Stimulated activated naive B cell treated with anti-CD40 and anti-IgM and Interleukin-4, amounts not matched to agents 10 μg/mL and 1 μg/mL and 100 μg/mL, for 72 hours (primary cell): ENCODE measurements at regions not wholly inside any gene's neighbourhood (a gene's known extent, or its start where the extent isn't known, plus 50 kb on each side); places are given as distances from the start of the nearest gene placed in this dataset.
"Not testable (repeated sequence)": the region's sequence is repeated elsewhere in the genome, so short reads cannot be mapped to it uniquely, and the experiment has no call there.

Source experiments
- ATAC-seq, 2 donors: fragments of 150-1000 bp; cut with Tn5 transposase; replicated peaks; 2 replicates each; pipeline ENCODE4 v1.10.0; 2021; ENCODE audit warnings: moderate library complexity in 1 of 2
- DNase-seq: peaks from one replicate; pipeline ENCODE4 v3.0.0; 2021
- H3K27ac Mint-ChIP-seq: one replicate; pipeline ENCODE4 v1.8.0; 2022; ENCODE audit warnings: mild to moderate bottlenecking, mixed read lengths
- H3K27me3 Mint-ChIP-seq, 2 donors: one replicate each; pipeline ENCODE4 v1.8.0; 2022; ENCODE audit warnings: mixed read lengths in 2 of 2
- H3K36me3 Mint-ChIP-seq, 2 donors: one replicate each; pipeline ENCODE4 v1.8.0; 2022; ENCODE audit warnings: mixed read lengths in 2 of 2, mild to moderate bottlenecking in 1 of 2
- H3K4me1 Mint-ChIP-seq, 2 donors: one replicate each; pipeline ENCODE4 v1.8.0; 2022; ENCODE audit warnings: mixed read lengths in 2 of 2, mild to moderate bottlenecking in 1 of 2
- H3K4me3 Mint-ChIP-seq, 2 donors: one replicate each; pipeline ENCODE4 v1.8.0; 2022; ENCODE audit warnings: mild to moderate bottlenecking in 2 of 2, mixed read lengths in 2 of 2, moderate library complexity in 1 of 2
- H3K9me3 Mint-ChIP-seq, 2 donors: one replicate each; pipeline ENCODE4 v1.8.0; 2022; ENCODE audit warnings: mixed read lengths in 2 of 2, mild to moderate bottlenecking in 1 of 2

DNA sequence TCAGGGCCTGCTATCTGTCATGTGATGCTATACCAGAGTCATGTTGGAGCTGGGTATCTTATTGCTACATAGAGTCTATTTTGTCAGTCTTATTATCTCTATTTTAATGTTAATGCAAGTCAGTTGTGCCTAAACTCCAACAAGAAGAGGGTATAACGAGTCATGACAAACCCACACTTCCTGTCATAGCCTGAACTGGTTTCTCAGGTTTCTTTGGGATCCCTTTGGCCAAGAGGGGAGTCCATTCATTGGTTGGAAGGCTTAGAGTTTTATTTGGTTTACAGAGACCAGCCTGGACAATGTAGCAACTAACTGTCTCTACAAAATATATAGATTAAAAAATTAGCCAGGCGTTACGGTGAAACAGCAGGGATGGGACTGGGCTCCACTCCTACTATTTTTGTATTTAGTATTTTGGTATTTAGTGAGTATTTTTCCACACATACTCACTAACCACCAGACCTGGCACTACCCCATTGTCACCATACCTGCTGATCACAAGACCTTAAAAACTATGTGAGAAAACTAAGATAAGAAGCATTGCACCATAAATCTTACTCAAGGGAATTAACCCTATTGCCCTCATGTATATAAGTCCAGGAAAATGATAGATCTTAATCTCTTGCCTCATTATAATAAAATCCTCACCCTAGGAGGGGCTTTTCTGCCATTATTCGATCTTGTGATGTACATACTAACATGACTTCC lies 387.5 kb downstream of the IPO8 start:
- Mint-ChIP-seq H3K27me3 (no peaks in the 10 kb centered on the region), H3K4me3 (no peak overlapping the region), H3K4me1 (no peaks in the 10 kb centered on the region), H3K9me3 (peaks cover 16 to 17% of the 10 kb centered on the region in 2 donors), H3K36me3 (no peaks in the 10 kb centered on the region), H3K27ac (no peak overlapping the region)
- ATAC-seq, result no peak
- DNase-seq, result no peak

- Mint-ChIP-seq H3K27me3 (no peaks in the 10 kb centered on the region), H3K9me3 (peaks cover 3 to 4% of the 10 kb centered on the region in 2 donors), H3K36me3 (no peaks in the 10 kb centered on the region), H3K27ac (no peak overlapping the region), H3K4me3 (no peak overlapping the region), H3K4me1 (no peaks in the 10 kb centered on the region)
- no peak for ATAC-seq
- DNase-seq, result no peak
These were observed 391.1 kb downstream of the IPO8 start for GRCh38 chr12:30304528-30304927.

GRCh38 chr12:30301291-30301690 lies 394.4 kb downstream of the IPO8 start:
- Mint-ChIP-seq H3K27me3 (no peaks in the 10 kb centered on the region), H3K36me3 (no peaks in the 10 kb centered on the region), H3K9me3 (peaks cover 4 to 7% of the 10 kb centered on the region in 2 donors), H3K27ac (no peak overlapping the region), H3K4me1 (no peaks in the 10 kb centered on the region), H3K4me3 (no peak overlapping the region)
- DNase-seq (no peak), ATAC-seq (no peak)

DNA sequence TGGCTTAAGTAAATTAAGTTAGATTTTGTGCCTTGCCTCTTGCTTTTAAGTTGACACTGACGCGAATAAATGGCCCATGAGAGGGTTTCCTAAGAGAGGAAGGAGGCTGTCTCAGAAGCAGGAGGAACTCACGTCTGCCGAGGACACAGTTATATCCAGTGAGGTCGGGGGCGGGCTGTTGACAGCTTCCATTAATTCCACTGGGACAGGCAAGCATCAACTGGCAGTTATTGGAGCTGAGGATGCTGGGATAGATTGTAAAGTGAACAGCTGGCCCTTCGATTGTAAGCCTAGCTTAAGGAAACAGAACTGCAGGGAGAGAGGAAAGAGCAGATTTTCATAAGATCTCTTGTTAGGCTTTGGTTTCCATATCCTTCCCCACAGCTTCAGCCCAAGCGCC lies 399.2 kb downstream of the IPO8 start:
- Mint-ChIP-seq H3K9me3 (peaks cover 4 to 9% of the 10 kb centered on the region in 2 donors), H3K27me3 (no peaks in the 10 kb centered on the region), H3K27ac (no peak overlapping the region), H3K4me1 (no peaks in the 10 kb centered on the region), H3K36me3 (no peaks in the 10 kb centered on the region), H3K4me3 (no peak overlapping the region)
- no peak for DNase-seq
- no peak for ATAC-seq

DNA sequence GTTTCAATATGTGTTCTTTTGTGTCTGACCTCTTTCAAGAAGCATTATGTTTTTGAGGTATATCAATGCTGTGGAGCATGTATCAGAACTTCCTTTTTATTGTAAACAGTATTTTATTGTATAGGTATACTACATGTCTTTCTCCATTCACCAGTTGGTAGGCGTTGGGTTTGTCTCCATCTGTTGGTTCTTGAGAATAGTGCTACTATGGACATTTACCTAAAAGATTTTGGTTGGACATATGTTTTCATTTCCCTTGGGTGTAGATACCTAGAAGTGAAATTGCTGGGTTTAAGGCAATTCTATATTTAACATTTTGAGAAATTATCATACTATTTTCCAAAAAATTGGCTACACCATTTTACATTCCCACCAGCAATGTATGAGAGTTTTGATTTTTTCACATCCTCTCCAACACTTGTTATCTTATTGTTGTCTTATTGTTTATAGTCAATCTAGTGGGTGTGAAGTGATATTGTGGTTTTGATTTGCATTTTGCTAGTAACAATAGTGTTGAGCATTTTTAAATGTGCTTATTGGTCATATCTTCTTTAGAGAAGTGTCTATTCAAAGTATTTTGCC lies 409.2 kb downstream of the IPO8 start:
- peaks cover 4% of the 10 kb centered on the region in 2 donors for H3K9me3 Mint-ChIP-seq
- no peak overlapping the region for H3K27ac Mint-ChIP-seq
- no peaks in the 10 kb centered on the region for H3K27me3 Mint-ChIP-seq
- no peaks in the 10 kb centered on the region for H3K36me3 Mint-ChIP-seq
- no peaks in the 10 kb centered on the region for H3K4me1 Mint-ChIP-seq
- ATAC-seq (no peak), DNase-seq (no peak)
- no peak overlapping the region for H3K4me3 Mint-ChIP-seq

DNA sequence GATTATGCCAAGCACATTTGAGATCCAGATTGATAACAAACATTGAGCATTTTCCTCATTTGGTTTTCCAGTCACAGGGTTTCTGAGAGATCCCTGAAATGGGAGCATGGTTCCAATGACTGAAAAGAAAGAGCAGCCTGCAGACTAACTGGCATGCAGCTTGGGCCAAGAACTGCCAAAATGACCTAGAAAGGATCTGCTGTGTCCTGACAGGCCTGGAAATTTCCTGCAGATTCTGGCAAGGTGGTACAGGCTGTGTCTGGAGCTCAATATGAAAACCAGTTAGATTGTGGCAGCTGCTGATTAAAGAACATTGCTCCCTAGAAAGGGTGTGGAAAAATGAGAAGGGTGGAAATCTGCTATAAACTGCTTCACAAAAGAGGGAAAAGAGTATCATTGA lies 417.3 kb downstream of the IPO8 start:
- H3K4me1 Mint-ChIP-seq, result no peaks in the 10 kb centered on the region
- H3K36me3 Mint-ChIP-seq, result no peaks in the 10 kb centered on the region
- ATAC-seq (no peak), DNase-seq (no peak)
- H3K4me3 Mint-ChIP-seq, result no peak overlapping the region
- no peaks in the 10 kb centered on the region for H3K27me3 Mint-ChIP-seq
- peaks cover 2 to 8% of the 10 kb centered on the region in 2 donors for H3K9me3 Mint-ChIP-seq
- no peak overlapping the region for H3K27ac Mint-ChIP-seq

DNA sequence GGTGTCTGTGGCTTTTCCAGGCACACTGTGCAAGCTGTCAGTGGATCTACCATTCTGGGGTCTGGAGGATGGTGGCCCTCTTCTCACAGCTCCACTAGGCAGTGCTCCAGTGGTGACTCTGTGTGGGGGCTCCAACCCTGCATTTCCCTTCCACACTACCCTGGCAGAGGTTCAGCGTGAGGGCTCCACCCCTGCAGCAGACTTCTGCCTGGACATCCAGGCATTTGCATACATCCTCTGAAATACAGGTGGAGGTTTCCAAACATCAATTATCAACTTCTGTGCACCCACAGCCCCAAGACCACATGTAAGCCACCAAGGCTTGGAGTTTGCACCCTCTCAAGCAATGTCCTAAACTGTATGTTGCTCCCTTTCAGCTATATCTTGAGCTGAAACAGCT lies 423.2 kb downstream of the IPO8 start:
- not testable (repeated sequence) for H3K27me3 Mint-ChIP-seq, H3K9me3 Mint-ChIP-seq, H3K36me3 Mint-ChIP-seq, H3K4me3 Mint-ChIP-seq, H3K27ac Mint-ChIP-seq, ATAC-seq, DNase-seq, H3K4me1 Mint-ChIP-seq

DNA sequence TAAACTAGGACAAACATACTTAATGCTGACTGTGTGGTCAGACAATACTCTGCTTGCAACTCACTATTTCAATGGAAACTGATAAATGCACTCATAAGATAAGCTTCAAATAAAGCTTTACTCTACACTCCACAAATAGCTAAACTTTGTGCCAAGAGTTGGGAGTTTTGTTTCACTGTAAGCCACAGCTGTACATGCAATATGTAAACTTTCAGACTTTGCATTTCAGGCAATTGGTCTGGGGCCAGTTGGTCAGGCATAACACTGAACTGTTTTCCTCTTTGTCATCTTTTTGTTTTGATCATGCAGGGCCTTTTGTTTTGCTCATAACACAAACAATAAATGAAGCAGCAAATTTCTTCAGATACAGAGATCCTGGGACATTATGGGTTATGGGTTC lies 426.2 kb downstream of the IPO8 start:
- Mint-ChIP-seq H3K27me3 (no peaks in the 10 kb centered on the region), H3K27ac (no peak overlapping the region), H3K4me3 (no peak overlapping the region), H3K36me3 (no peaks in the 10 kb centered on the region), H3K9me3 (peaks cover 13 to 15% of the 10 kb centered on the region in 2 donors), H3K4me1 (no peaks in the 10 kb centered on the region)
- DNase-seq, result no peak
- no peak for ATAC-seq

DNA sequence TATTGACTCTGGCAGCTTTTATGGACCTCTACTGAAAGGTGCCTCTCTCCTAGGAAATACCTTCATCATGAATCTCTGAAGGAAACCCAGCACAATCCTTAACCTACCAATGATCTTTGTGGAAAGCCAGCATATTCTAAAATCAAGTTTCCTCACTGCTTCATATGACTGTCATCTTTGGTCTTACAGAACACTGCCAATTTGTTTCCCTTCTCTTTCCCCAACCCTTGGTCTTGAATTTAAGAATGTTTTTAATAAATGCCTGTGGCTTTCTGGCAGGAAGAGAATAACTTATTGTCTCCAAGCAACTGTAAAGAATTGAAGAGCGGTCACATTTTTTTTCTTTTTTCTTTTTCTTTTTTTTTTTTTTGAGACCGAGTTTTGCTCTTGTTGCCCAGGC lies 427.6 kb downstream of the IPO8 start:
- no peak for ATAC-seq

GRCh38 chr12:30263434-30263833 lies 432.2 kb downstream of the IPO8 start:
- no peaks in the 10 kb centered on the region for H3K4me1 Mint-ChIP-seq

More for the DNA sequence above, 427.6 kb downstream of the IPO8 start:
- no peak overlapping the region for H3K27ac Mint-ChIP-seq
- H3K4me3 Mint-ChIP-seq, result no peak overlapping the region
- no peaks in the 10 kb centered on the region for H3K36me3 Mint-ChIP-seq
- H3K27me3 Mint-ChIP-seq, result no peaks in the 10 kb centered on the region
- H3K9me3 Mint-ChIP-seq, result peaks cover 8 to 9% of the 10 kb centered on the region in 2 donors
- H3K4me1 Mint-ChIP-seq, result no peaks in the 10 kb centered on the region
- DNase-seq, result no peak

GRCh38 chr12:30257618-30258017 lies 438.1 kb downstream of the IPO8 start:
- Mint-ChIP-seq H3K36me3 (no peaks in the 10 kb centered on the region), H3K27me3 (no peaks in the 10 kb centered on the region), H3K9me3 (peaks cover 2 to 4% of the 10 kb centered on the region in 2 donors), H3K4me1 (no peaks in the 10 kb centered on the region), H3K27ac (no peak overlapping the region), H3K4me3 (no peak overlapping the region)
- ATAC-seq (no peak), DNase-seq (no peak)

More at GRCh38 chr12:30263434-30263833, 432.2 kb downstream of the IPO8 start:
- ATAC-seq, result no peak
- no peak for DNase-seq
- Mint-ChIP-seq H3K27ac (no peak overlapping the region), H3K4me3 (no peak overlapping the region), H3K36me3 (no peaks in the 10 kb centered on the region), H3K9me3 (peaks cover 5 to 6% of the 10 kb centered on the region in 2 donors), H3K27me3 (no peaks in the 10 kb centered on the region)

GRCh38 chr12:30251546-30251945 lies 444.1 kb downstream of the IPO8 start:
- Mint-ChIP-seq H3K27me3 (no peaks in the 10 kb centered on the region), H3K4me1 (no peaks in the 10 kb centered on the region), H3K4me3 (no peak overlapping the region), H3K36me3 (no peaks in the 10 kb centered on the region), H3K9me3 (peaks cover 0 to 11% of the 10 kb centered on the region in 2 donors), H3K27ac (no peak overlapping the region)
- DNase-seq (no peak), ATAC-seq (no peak)

- Mint-ChIP-seq H3K4me1 (no peaks in the 10 kb centered on the region), H3K27me3 (no peaks in the 10 kb centered on the region), H3K36me3 (no peaks in the 10 kb centered on the region), H3K27ac (no peak overlapping the region), H3K9me3 (peaks cover 1 to 4% of the 10 kb centered on the region in 2 donors), H3K4me3 (no peak overlapping the region)
- ATAC-seq, result no peak
- no peak for DNase-seq
These were observed 452.2 kb downstream of the IPO8 start for GRCh38 chr12:30243426-30243825.

- Mint-ChIP-seq H3K27me3 (no peaks in the 10 kb centered on the region), H3K4me3 (no peak overlapping the region), H3K9me3 (peaks cover 0 to 3% of the 10 kb centered on the region in 2 donors), H3K4me1 (no peaks in the 10 kb centered on the region), H3K27ac (no peak overlapping the region), H3K36me3 (no peaks in the 10 kb centered on the region)
- DNase-seq (no peak), ATAC-seq (no peak)
These were observed 435.3 kb upstream of the TMTC1 start for GRCh38 chr12:30219047-30219446.

- DNase-seq (no peak), ATAC-seq (no peak)
- no peaks in the 10 kb centered on the region for H3K36me3 Mint-ChIP-seq
- H3K27me3 Mint-ChIP-seq, result no peaks in the 10 kb centered on the region
- no peak overlapping the region for H3K4me3 Mint-ChIP-seq
- H3K9me3 Mint-ChIP-seq, result no peaks in the 10 kb centered on the region
- H3K27ac Mint-ChIP-seq, result no peak overlapping the region
- H3K4me1 Mint-ChIP-seq, result no peaks in the 10 kb centered on the region
These were observed 434.3 kb upstream of the TMTC1 start for GRCh38 chr12:30218073-30218472.
